ENCODE measurements at regions not wholly inside any gene's neighbourhood (a gene's known extent, or its start where the extent isn't known, plus 50 kb on each side); places are given as distances from the start of the nearest gene placed in this dataset.

DNA sequence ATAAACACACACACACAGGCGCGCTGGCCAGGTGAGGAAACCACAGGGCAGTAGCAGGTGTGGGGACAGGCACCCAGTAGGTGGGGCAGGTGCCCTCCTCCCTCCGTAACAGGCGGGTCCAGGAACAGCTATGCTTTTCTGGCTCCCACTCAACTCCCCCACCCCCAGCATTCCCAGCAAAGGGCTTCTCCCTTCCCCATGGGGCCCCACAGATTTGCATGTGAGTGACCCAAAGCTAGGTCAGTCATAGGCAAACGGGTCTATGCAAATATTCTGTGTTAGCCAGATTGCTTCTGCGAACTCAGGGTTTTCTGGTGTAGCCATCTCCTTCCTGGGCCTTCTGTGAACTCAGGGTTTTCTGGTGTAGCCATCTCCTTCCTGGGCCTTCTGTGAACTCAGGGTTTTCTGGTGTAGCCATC is 114.2 kb downstream of the SIK1 start:
- DNase-seq (ENCODE audit: low read depth in 2 of 2), result no peak
- H3K4me3 ChIP-seq (replicated peaks in 1 of 2; ENCODE audit: low read depth in 2 of 2, low read length in 2 of 2), result no peak overlapping the region
- TF ChIP-seq, protein P1, sequence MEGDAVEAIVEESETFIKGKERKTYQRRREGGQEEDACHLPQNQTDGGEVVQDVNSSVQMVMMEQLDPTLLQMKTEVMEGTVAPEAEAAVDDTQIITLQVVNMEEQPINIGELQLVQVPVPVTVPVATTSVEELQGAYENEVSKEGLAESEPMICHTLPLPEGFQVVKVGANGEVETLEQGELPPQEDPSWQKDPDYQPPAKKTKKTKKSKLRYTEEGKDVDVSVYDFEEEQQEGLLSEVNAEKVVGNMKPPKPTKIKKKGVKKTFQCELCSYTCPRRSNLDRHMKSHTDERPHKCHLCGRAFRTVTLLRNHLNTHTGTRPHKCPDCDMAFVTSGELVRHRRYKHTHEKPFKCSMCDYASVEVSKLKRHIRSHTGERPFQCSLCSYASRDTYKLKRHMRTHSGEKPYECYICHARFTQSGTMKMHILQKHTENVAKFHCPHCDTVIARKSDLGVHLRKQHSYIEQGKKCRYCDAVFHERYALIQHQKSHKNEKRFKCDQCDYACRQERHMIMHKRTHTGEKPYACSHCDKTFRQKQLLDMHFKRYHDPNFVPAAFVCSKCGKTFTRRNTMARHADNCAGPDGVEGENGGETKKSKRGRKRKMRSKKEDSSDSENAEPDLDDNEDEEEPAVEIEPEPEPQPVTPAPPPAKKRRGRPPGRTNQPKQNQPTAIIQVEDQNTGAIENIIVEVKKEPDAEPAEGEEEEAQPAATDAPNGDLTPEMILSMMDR (IDR thresholded peaks at IDR 0.05; ENCODE audit: low read depth, low read length), result no peak

DNA sequence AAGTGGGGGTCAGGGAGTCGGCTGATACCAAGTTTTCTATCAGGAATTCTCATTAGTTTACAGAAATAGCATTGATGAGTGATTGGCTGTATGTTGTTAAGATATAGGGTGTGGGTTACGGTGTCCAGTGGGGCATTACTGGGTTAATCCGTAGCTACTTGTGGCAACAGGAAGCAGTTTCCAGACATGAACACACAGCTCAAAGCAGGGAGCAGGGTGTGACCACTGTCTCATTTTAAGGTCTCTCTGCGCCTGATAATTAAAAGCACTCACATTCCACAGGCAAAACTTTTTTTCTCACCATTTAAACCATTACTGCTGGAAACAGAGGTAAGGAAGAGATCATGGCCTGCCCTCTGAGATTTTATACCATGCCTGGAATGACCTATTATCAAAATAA is 114.9 kb downstream of the SIK1 start:
- TF ChIP-seq, protein P1 (IDR thresholded peaks at IDR 0.05; ENCODE audit: low read depth, low read length), result no peak
- H3K4me3 ChIP-seq (replicated peaks in 1 of 2; ENCODE audit: low read depth in 2 of 2, low read length in 2 of 2), result no peak overlapping the region
- DNase-seq (ENCODE audit: low read depth in 2 of 2), result no peak

DNA sequence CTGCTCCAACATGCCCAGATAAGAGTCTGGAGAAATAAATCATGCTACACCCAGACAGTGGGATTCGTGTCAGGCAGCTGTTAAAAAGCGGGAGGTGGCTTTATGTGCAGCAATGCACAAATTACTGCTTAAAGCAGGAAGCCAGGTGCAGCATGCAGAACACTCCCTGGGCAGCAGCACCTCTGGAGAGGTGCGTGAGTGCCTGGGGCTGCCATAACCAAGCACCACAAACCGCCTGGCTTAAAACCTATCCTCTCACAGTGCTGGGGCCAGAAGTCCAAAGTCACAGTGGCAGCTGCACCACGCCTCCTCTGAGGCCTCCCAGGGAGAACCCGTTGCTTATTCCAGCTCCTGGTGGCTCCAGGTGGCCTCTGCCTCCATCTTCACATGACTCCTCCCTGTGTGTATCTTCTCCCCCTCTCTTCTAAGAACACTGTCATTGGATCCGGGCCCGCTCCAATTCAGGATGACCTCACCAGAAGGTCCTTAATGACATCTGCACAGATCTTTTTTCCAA is 115.6 kb downstream of the SIK1 start:
- TF ChIP-seq, protein P1 (IDR thresholded peaks at IDR 0.05; ENCODE audit: low read depth, low read length), result no peak
- H3K4me3 ChIP-seq (replicated peaks in 1 of 2; ENCODE audit: low read depth in 2 of 2, low read length in 2 of 2), result no peak overlapping the region
- no peak for DNase-seq (ENCODE audit: low read depth in 2 of 2)

DNA sequence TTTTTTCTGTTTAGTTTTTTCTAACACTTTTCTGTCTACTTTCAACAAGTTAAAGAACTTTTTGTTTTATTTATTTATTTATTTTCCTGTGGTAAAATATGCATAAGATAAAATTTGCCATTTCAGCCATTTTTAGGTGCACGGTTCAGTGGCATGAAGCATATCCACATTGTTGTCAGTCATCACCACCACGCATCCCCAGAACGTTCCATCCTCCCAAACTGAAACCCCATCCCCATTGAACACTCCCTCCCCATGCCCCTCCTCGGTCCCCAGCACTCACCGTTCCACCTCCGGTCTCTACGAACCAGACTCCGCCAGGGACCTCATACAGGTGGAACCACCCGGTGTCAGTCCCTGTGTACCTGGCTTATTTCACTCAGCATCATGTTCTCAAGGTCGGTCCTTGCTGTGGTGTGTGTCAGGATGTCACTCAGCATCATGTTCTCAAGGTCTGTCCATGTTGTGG is 118.1 kb downstream of the SIK1 start:
- no peak for DNase-seq (ENCODE audit: low read depth in 2 of 2)
- H3K4me3 ChIP-seq (replicated peaks in 1 of 2; ENCODE audit: low read depth in 2 of 2, low read length in 2 of 2), result no peak overlapping the region
- TF ChIP-seq, protein P1 (IDR thresholded peaks at IDR 0.05; ENCODE audit: low read depth, low read length), result no peak

DNA sequence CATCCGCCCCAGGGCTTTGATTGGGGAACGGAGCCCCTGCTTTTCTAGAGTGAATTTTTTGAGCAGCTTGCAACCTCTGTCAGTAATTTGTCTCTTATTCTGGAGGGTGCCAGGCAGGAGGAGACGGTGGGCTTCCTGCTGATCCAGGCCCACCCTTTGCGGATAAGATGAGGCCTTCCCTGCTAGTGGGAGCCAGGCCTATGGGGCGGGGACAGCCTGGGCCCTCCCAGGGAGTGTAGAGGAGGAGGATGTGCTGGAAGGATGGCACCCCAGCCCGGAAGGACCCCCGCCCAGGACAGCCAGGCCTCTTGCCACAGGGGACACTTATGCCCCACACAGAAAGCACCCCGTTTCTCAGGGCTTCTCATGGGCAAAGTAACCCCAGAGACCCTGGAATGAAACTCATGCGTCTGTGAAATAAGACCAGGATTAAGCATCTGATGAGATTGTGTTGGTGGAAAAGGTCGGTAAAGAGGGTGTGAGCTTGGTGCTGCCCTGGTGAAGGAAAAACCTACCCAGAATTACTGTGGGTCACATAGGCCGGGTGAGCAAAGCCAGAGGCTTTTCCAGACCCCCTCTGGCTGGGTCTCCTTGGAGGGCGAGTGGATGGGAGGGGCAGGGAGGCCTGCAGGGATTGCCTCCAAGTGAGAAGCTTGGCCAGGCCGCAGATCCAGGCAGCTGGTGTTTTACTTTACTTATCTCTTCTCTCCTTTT is 118.7 kb downstream of the SIK1 start:
- no peak overlapping the region for H3K4me3 ChIP-seq (replicated peaks in 1 of 2; ENCODE audit: low read depth in 2 of 2, low read length in 2 of 2)
- no peak for DNase-seq (ENCODE audit: low read depth in 2 of 2)
- TF ChIP-seq, protein P1 (IDR thresholded peaks at IDR 0.05; ENCODE audit: low read depth, low read length), result no peak

DNA sequence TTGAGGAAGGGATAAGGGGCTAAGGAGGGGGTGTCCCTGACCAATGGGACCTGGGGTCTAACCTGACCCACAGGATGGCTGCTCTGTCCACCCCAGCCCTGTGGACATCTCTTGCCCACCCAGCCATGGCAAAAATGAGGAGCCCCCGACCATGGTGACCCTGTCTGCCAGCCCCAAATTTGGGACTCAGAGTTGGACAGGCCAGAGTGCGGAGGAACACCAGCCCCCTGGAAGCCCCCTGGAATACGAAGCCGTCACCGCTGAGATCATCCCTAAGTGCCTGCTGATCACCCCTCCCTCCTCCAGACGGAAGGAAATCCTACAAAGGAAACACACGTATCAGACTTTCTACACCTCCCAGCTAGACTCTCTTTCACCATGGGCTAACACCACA is 119.3 kb downstream of the SIK1 start:
- H3K4me3 ChIP-seq (replicated peaks in 1 of 2; ENCODE audit: low read depth in 2 of 2, low read length in 2 of 2), result no peak overlapping the region
- no peak for DNase-seq (ENCODE audit: low read depth in 2 of 2)
- TF ChIP-seq, protein P1 (IDR thresholded peaks at IDR 0.05; ENCODE audit: low read depth, low read length), result no peak
